ENCODE measurements at regions not wholly inside any gene's neighbourhood (a gene's known extent, or its start where the extent isn't known, plus 50 kb on each side); places are given as distances from the start of the nearest gene placed in this dataset.

DNA sequence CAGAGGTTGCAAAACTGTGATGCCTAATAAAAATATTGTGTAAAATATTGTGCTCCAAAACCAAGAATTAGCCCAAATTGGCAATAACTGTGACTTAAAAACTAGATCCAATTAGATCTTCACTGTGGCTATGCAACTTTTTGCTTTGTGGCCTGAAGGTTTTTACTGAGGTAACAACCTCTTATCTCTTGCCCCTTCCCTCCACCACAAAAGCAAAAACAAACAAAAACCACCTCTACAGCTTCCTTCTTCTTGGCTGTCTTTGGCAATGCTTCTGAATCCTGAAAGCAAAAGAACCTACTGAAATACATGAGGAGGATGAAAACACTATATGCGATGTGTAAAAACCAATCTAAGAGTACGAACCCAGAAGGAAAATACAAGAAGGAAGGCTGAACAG, 226.7 kb upstream of the MBL2 start:
- H3K27me3 ChIP-seq (ENCODE audit: control insufficient read depth in 1 of 2, insufficient read depth in 1 of 2, low read length in 2 of 2): no peaks in the 10 kb centered on the region
- H4K8ac ChIP-seq (ENCODE audit: low read length): no peak overlapping the region
- H3K18ac ChIP-seq (ENCODE audit: low read depth in 1 of 2, low read length in 2 of 2): no peak overlapping the region
- H2BK5ac ChIP-seq (ENCODE audit: low read depth, low read length, poor library complexity, severe bottlenecking): no peak overlapping the region
- H2AK5ac ChIP-seq (ENCODE audit: low read length, severe bottlenecking): no peak overlapping the region
- H3K14ac ChIP-seq (ENCODE audit: low read length in 2 of 2): no peak overlapping the region
- no peaks in the 10 kb centered on the region for H3K79me1 ChIP-seq (replicated peaks; ENCODE audit: low read length, poor library complexity, severe bottlenecking)
- no peak overlapping the region for H3K23ac ChIP-seq (ENCODE audit: low read length in 2 of 2)
- no peak overlapping the region for H3K4me2 ChIP-seq (ENCODE audit: low read length, poor library complexity, severe bottlenecking)
- no peak overlapping the region for H2BK15ac ChIP-seq (ENCODE audit: low read depth, poor library complexity, severe bottlenecking)
- no peak overlapping the region for H3K4me3 ChIP-seq (ENCODE audit: insufficient read depth in 1 of 2, low read depth in 1 of 2, low read length in 2 of 2)
- H4K91ac ChIP-seq (ENCODE audit: low read length): no peak overlapping the region
- H3K4me1 ChIP-seq (ENCODE audit: control insufficient read depth, insufficient read depth, low read depth, low read length): no peaks in the 10 kb centered on the region
- 100% methylated on average over 2 of the region's 2 CpGs for WGBS
- no peak overlapping the region for H2AFZ ChIP-seq (ENCODE audit: low read depth, low read length)
- H2BK120ac ChIP-seq (ENCODE audit: low read depth, low read length): no peak overlapping the region
- no peak overlapping the region for H2BK12ac ChIP-seq (ENCODE audit: low read length in 2 of 2)
- H3K9me3 ChIP-seq (ENCODE audit: control insufficient read depth, low read length): no peaks in the 10 kb centered on the region
- no peak overlapping the region for H3K9ac ChIP-seq (ENCODE audit: low read length)
- DNase-seq: no peak
- no peak overlapping the region for H3K4ac ChIP-seq (ENCODE audit: low read depth in 1 of 2, low read length in 2 of 2)
- H3K27ac ChIP-seq (ENCODE audit: low read length, poor library complexity, severe bottlenecking): no peak overlapping the region
- H3K36me3 ChIP-seq (ENCODE audit: control insufficient read depth in 1 of 2, insufficient read depth in 2 of 2, low read depth in 1 of 2, low read length in 2 of 2): no peaks in the 10 kb centered on the region

GRCh38 chr10:52997007-52997406, 224.4 kb upstream of the MBL2 start:
- H3K79me1 ChIP-seq (replicated peaks; ENCODE audit: low read length, poor library complexity, severe bottlenecking): no peaks in the 10 kb centered on the region
- no peak overlapping the region for H2BK120ac ChIP-seq (ENCODE audit: low read depth, low read length)
- DNase-seq: no peak
- H4K91ac ChIP-seq (ENCODE audit: low read length): no peak overlapping the region
- no peak overlapping the region for H4K8ac ChIP-seq (ENCODE audit: low read length)
- H3K9ac ChIP-seq (ENCODE audit: low read length): no peak overlapping the region
- H2BK12ac ChIP-seq (ENCODE audit: low read length in 2 of 2): no peak overlapping the region
- no peaks in the 10 kb centered on the region for H3K4me1 ChIP-seq (ENCODE audit: control insufficient read depth, insufficient read depth, low read depth, low read length)
- no peak overlapping the region for H2AK5ac ChIP-seq (ENCODE audit: low read length, severe bottlenecking)
- no peaks in the 10 kb centered on the region for H3K36me3 ChIP-seq (ENCODE audit: control insufficient read depth in 1 of 2, insufficient read depth in 2 of 2, low read depth in 1 of 2, low read length in 2 of 2)
- H3K23ac ChIP-seq (ENCODE audit: low read length in 2 of 2): no peak overlapping the region
- H2BK15ac ChIP-seq (ENCODE audit: low read depth, poor library complexity, severe bottlenecking): no peak overlapping the region
- H3K9me3 ChIP-seq (ENCODE audit: control insufficient read depth, low read length): no peaks in the 10 kb centered on the region
- no peaks in the 10 kb centered on the region for H3K27me3 ChIP-seq (ENCODE audit: control insufficient read depth in 1 of 2, insufficient read depth in 1 of 2, low read length in 2 of 2)
- H2AFZ ChIP-seq (ENCODE audit: low read depth, low read length): no peak overlapping the region
- H3K4me3 ChIP-seq (ENCODE audit: insufficient read depth in 1 of 2, low read depth in 1 of 2, low read length in 2 of 2): no peak overlapping the region
- no peak overlapping the region for H2BK5ac ChIP-seq (ENCODE audit: low read depth, low read length, poor library complexity, severe bottlenecking)
- H3K18ac ChIP-seq (ENCODE audit: low read depth in 1 of 2, low read length in 2 of 2): no peak overlapping the region
- no peak overlapping the region for H3K4me2 ChIP-seq (ENCODE audit: low read length, poor library complexity, severe bottlenecking)
- H3K4ac ChIP-seq (ENCODE audit: low read depth in 1 of 2, low read length in 2 of 2): no peak overlapping the region
- no peak overlapping the region for H3K27ac ChIP-seq (ENCODE audit: low read length, poor library complexity, severe bottlenecking)
- no peak overlapping the region for H3K14ac ChIP-seq (ENCODE audit: low read length in 2 of 2)

DNA sequence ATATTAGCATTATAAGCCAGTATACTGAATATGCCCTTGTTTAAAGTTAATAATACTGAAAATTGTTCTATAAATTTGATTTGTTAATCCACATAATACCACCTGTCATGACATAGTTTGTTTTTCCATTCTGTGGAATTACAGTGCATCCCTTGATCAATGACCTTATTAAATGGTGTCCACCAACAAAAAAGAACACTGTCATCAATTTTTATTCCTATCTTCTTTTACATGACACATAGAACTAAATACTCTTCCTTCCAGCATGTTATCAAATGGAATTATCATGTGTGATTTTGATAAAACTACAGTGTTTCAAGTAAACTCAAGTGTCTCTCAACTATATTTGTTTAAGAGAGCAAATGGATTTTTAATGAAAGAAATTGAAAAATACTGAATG, 221.8 kb upstream of the MBL2 start:
- Histone ChIP-seq H3K14ac (ENCODE audit: low read length in 2 of 2) (no peak overlapping the region), H3K4ac (ENCODE audit: low read depth in 1 of 2, low read length in 2 of 2) (no peak overlapping the region), H2BK12ac (ENCODE audit: low read length in 2 of 2) (no peak overlapping the region), H4K91ac (ENCODE audit: low read length) (no peak overlapping the region), H3K23ac (ENCODE audit: low read length in 2 of 2) (no peak overlapping the region), H2AK5ac (ENCODE audit: low read length, severe bottlenecking) (no peak overlapping the region), H3K4me3 (ENCODE audit: insufficient read depth in 1 of 2, low read depth in 1 of 2, low read length in 2 of 2) (no peak overlapping the region), H3K18ac (ENCODE audit: low read depth in 1 of 2, low read length in 2 of 2) (no peak overlapping the region), H3K36me3 (ENCODE audit: control insufficient read depth in 1 of 2, insufficient read depth in 2 of 2, low read depth in 1 of 2, low read length in 2 of 2) (no peaks in the 10 kb centered on the region), H2BK5ac (ENCODE audit: low read depth, low read length, poor library complexity, severe bottlenecking) (no peak overlapping the region), H3K79me1 (replicated peaks; ENCODE audit: low read length, poor library complexity, severe bottlenecking) (no peaks in the 10 kb centered on the region), H3K9me3 (ENCODE audit: control insufficient read depth, low read length) (no peaks in the 10 kb centered on the region), H3K4me1 (ENCODE audit: control insufficient read depth, insufficient read depth, low read depth, low read length) (no peaks in the 10 kb centered on the region), H2BK120ac (ENCODE audit: low read depth, low read length) (no peak overlapping the region), H3K9ac (ENCODE audit: low read length) (no peak overlapping the region), H3K4me2 (ENCODE audit: low read length, poor library complexity, severe bottlenecking) (no peak overlapping the region), H2BK15ac (ENCODE audit: low read depth, poor library complexity, severe bottlenecking) (no peak overlapping the region), H3K27ac (ENCODE audit: low read length, poor library complexity, severe bottlenecking) (no peak overlapping the region), H4K8ac (ENCODE audit: low read length) (no peak overlapping the region), H2AFZ (ENCODE audit: low read depth, low read length) (no peak overlapping the region), H3K27me3 (ENCODE audit: control insufficient read depth in 1 of 2, insufficient read depth in 1 of 2, low read length in 2 of 2) (no peaks in the 10 kb centered on the region)
- no peak for DNase-seq

GRCh38 chr10:52993109-52993508, 220.5 kb upstream of the MBL2 start:
- H2AFZ ChIP-seq (ENCODE audit: low read depth, low read length): no peak overlapping the region
- H4K8ac ChIP-seq (ENCODE audit: low read length): no peak overlapping the region
- no peaks in the 10 kb centered on the region for H3K27me3 ChIP-seq (ENCODE audit: control insufficient read depth in 1 of 2, insufficient read depth in 1 of 2, low read length in 2 of 2)
- DNase-seq: no peak
- no peak overlapping the region for H3K4me3 ChIP-seq (ENCODE audit: insufficient read depth in 1 of 2, low read depth in 1 of 2, low read length in 2 of 2)
- no peak overlapping the region for H3K27ac ChIP-seq (ENCODE audit: low read length, poor library complexity, severe bottlenecking)
- H3K18ac ChIP-seq (ENCODE audit: low read depth in 1 of 2, low read length in 2 of 2): no peak overlapping the region
- H2AK5ac ChIP-seq (ENCODE audit: low read length, severe bottlenecking): no peak overlapping the region
- H3K4me1 ChIP-seq (ENCODE audit: control insufficient read depth, insufficient read depth, low read depth, low read length): no peaks in the 10 kb centered on the region
- H2BK120ac ChIP-seq (ENCODE audit: low read depth, low read length): no peak overlapping the region
- WGBS: no CpG with 5 or more reads among the region's 3 CpGs
- no peak overlapping the region for H3K14ac ChIP-seq (ENCODE audit: low read length in 2 of 2)
- H3K9me3 ChIP-seq (ENCODE audit: control insufficient read depth, low read length): no peaks in the 10 kb centered on the region
- no peak overlapping the region for H2BK15ac ChIP-seq (ENCODE audit: low read depth, poor library complexity, severe bottlenecking)
- H3K4ac ChIP-seq (ENCODE audit: low read depth in 1 of 2, low read length in 2 of 2): no peak overlapping the region
- no peak overlapping the region for H2BK5ac ChIP-seq (ENCODE audit: low read depth, low read length, poor library complexity, severe bottlenecking)
- no peak overlapping the region for H2BK12ac ChIP-seq (ENCODE audit: low read length in 2 of 2)
- no peaks in the 10 kb centered on the region for H3K79me1 ChIP-seq (replicated peaks; ENCODE audit: low read length, poor library complexity, severe bottlenecking)
- no peaks in the 10 kb centered on the region for H3K36me3 ChIP-seq (ENCODE audit: control insufficient read depth in 1 of 2, insufficient read depth in 2 of 2, low read depth in 1 of 2, low read length in 2 of 2)
- H4K91ac ChIP-seq (ENCODE audit: low read length): no peak overlapping the region
- H3K9ac ChIP-seq (ENCODE audit: low read length): no peak overlapping the region
- no peak overlapping the region for H3K23ac ChIP-seq (ENCODE audit: low read length in 2 of 2)
- H3K4me2 ChIP-seq (ENCODE audit: low read length, poor library complexity, severe bottlenecking): no peak overlapping the region

Data from mesenchymal stem cell (in vitro differentiated cells and primary cell).